Smooth muscle cell (in vitro differentiated cells): ENCODE measurements at regions not wholly inside any gene's neighbourhood (a gene's known extent, or its start where the extent isn't known, plus 50 kb on each side); places are given as distances from the start of the nearest gene placed in this dataset.

Experiments
- DNase-seq: peaks from one replicate; lab custom pipeline; 2025; ENCODE audit not compliant: unreplicated experiment; lab: John Stamatoyannopoulos, UW
- H2AFZ ChIP-seq: fragments of 200-600 bp; sonication (generic); 2 replicates; pipeline ENCODE4 v1.6.0; 2016; ENCODE audit warnings: antibody characterized with exemption, low read depth, mild to moderate bottlenecking
- H3F3A ChIP-seq: fragments of 200-600 bp; sonication (generic); 2 replicates; pipeline ENCODE4 v1.6.0; 2017; ENCODE audit warnings: antibody characterized with exemption, low read depth
- H3K27ac ChIP-seq: fragments of 200-600 bp; sonication (generic); 2 replicates; pipeline ENCODE4 v1.5.1; 2016; ENCODE audit warnings: low read depth, mild to moderate bottlenecking
- H3K27me3 ChIP-seq: fragments of 200-600 bp; sonication (generic); 2 replicates; pipeline ENCODE4 v1.6.1; 2016; ENCODE audit warnings: low read depth, mild to moderate bottlenecking
- H3K36me3 ChIP-seq: fragments of 200-600 bp; sonication (generic); 2 replicates; pipeline ENCODE4 v1.5.1; 2016; ENCODE audit warnings: low read depth
- H3K4me1 ChIP-seq: fragments of 200-600 bp; sonication (generic); 2 replicates; pipeline ENCODE4 v1.5.1; 2016; ENCODE audit warnings: low read depth
- H3K4me2 ChIP-seq: fragments of 200-600 bp; sonication (generic); 2 replicates; pipeline ENCODE4 v1.6.0; 2016; ENCODE audit warnings: mild to moderate bottlenecking
- H3K4me3 ChIP-seq: fragments of 200-600 bp; sonication (generic); 2 replicates; pipeline ENCODE4 v1.5.1; 2016; ENCODE audit warnings: mild to moderate bottlenecking
- H3K79me2 ChIP-seq: fragments of 200-600 bp; sonication (generic); 2 replicates; pipeline ENCODE4 v1.6.0; 2016; ENCODE audit warnings: low read depth, mild to moderate bottlenecking
- H3K9ac ChIP-seq: fragments of 200-600 bp; sonication (generic); 2 replicates; pipeline ENCODE4 v1.6.0; 2016; ENCODE audit warnings: low read depth
- H3K9me3 ChIP-seq: fragments of 200-600 bp; sonication (generic); replicated peaks from 2 replicates; pipeline ENCODE4 v1.5.1; 2016; ENCODE audit warnings: low read depth
- H4K20me1 ChIP-seq: fragments of 200-600 bp; sonication (generic); 2 replicates; pipeline ENCODE4 v1.6.0; 2016; ENCODE audit warnings: low read depth
- CTCF ChIP-seq: fragments of 200-600 bp; sonication (generic); IDR thresholded peaks from 2 replicates; pipeline ENCODE4 v1.5.1; 2017; ENCODE audit warnings: borderline replicate concordance, mild to moderate bottlenecking, antibody characterized with exemption; ENCODE audit not compliant: insufficient read depth, poor library complexity, severe bottlenecking
- WGBS: methylation state at CpG from one replicate; pipeline ENCODE4 v1.1.7; 2016; ENCODE audit warnings: low lambda C conversion rate; 5-methylcytosine and 5-hydroxymethylcytosine counted together

GRCh38 chr2:42863751-42864150 lies 71.4 kb upstream of the HAAO start:
- 92% methylated on average over 10 of the region's 10 CpGs for WGBS
- peaks cover 6% of the 10 kb centered on the region for H3F3A ChIP-seq

GRCh38 chr2:42863320-42863719 lies 70.9 kb upstream of the HAAO start:
- Histone ChIP-seq H4K20me1 (no peaks in the 10 kb centered on the region), H3F3A (peaks cover 6% of the 10 kb centered on the region), H3K27ac (no peak overlapping the region), H2AFZ (no peak overlapping the region), H3K27me3 (no peaks in the 10 kb centered on the region), H3K4me1 (peaks cover 16% of the 10 kb centered on the region), H3K4me2 (no peak overlapping the region), H3K4me3 (no peak overlapping the region), H3K36me3 (no peaks in the 10 kb centered on the region), H3K9ac (no peak overlapping the region), H3K79me2 (no peaks in the 10 kb centered on the region), H3K9me3 (peaks cover 2% of the 10 kb centered on the region)
- WGBS = 95% methylated on average over 10 of the region's 10 CpGs
- DNase-seq = no peak
- no peak for TF ChIP-seq CTCF

More at GRCh38 chr2:42863751-42864150, 71.4 kb upstream of the HAAO start:
- H3K9ac ChIP-seq = no peak overlapping the region
- H3K4me1 ChIP-seq = peaks cover 12% of the 10 kb centered on the region
- H3K27me3 ChIP-seq = no peaks in the 10 kb centered on the region
- H3K79me2 ChIP-seq = no peaks in the 10 kb centered on the region
- H3K36me3 ChIP-seq = no peaks in the 10 kb centered on the region
- no peak overlapping the region for H3K27ac ChIP-seq
- H4K20me1 ChIP-seq = no peaks in the 10 kb centered on the region
- no peak for TF ChIP-seq CTCF
- no peak overlapping the region for H2AFZ ChIP-seq
- DNase-seq = no peak
- no peak overlapping the region for H3K4me3 ChIP-seq
- peaks cover 6% of the 10 kb centered on the region for H3K9me3 ChIP-seq
- H3K4me2 ChIP-seq = no peak overlapping the region

- H3K36me3 ChIP-seq = no peaks in the 10 kb centered on the region
- H4K20me1 ChIP-seq = no peaks in the 10 kb centered on the region
- H3K9me3 ChIP-seq = no peaks in the 10 kb centered on the region
- no peak overlapping the region for H3K4me3 ChIP-seq
- H3K79me2 ChIP-seq = no peaks in the 10 kb centered on the region
- peaks cover 20% of the 10 kb centered on the region for H3K4me1 ChIP-seq
- no peak for TF ChIP-seq CTCF
- no peak overlapping the region for H3K4me2 ChIP-seq
- 88% methylated on average over 12 of the region's 12 CpGs for WGBS
- H3K9ac ChIP-seq = no peak overlapping the region
- no peak overlapping the region for H2AFZ ChIP-seq
- peaks cover 6% of the 10 kb centered on the region for H3F3A ChIP-seq
- H3K27ac ChIP-seq = no peak overlapping the region
- H3K27me3 ChIP-seq = no peaks in the 10 kb centered on the region
- DNase-seq = no peak
These were observed 70.3 kb upstream of the HAAO start for GRCh38 chr2:42862669-42863185.

GRCh38 chr2:42861321-42861720 lies 68.9 kb upstream of the HAAO start:
- no peak overlapping the region for H3K9ac ChIP-seq
- TF ChIP-seq CTCF = no peak

More at GRCh38 chr2:42861321-42861720, 68.9 kb upstream of the HAAO start:
- 98% methylated on average over 2 of the region's 2 CpGs for WGBS
- H2AFZ ChIP-seq = no peak overlapping the region
- H3K9me3 ChIP-seq = no peaks in the 10 kb centered on the region
- no peak overlapping the region for H3K27ac ChIP-seq
- H3K4me1 ChIP-seq = peaks cover 20% of the 10 kb centered on the region
- H4K20me1 ChIP-seq = no peaks in the 10 kb centered on the region
- H3F3A ChIP-seq = peaks cover 6% of the 10 kb centered on the region
- H3K36me3 ChIP-seq = no peaks in the 10 kb centered on the region
- H3K27me3 ChIP-seq = no peaks in the 10 kb centered on the region
- H3K4me2 ChIP-seq = no peak overlapping the region
- H3K79me2 ChIP-seq = no peaks in the 10 kb centered on the region
- no peak overlapping the region for H3K4me3 ChIP-seq
- no peak for DNase-seq
